ENCODE measurements at regions not wholly inside any gene's neighbourhood (a gene's known extent, or its start where the extent isn't known, plus 50 kb on each side); places are given as distances from the start of the nearest gene placed in this dataset.

DNA sequence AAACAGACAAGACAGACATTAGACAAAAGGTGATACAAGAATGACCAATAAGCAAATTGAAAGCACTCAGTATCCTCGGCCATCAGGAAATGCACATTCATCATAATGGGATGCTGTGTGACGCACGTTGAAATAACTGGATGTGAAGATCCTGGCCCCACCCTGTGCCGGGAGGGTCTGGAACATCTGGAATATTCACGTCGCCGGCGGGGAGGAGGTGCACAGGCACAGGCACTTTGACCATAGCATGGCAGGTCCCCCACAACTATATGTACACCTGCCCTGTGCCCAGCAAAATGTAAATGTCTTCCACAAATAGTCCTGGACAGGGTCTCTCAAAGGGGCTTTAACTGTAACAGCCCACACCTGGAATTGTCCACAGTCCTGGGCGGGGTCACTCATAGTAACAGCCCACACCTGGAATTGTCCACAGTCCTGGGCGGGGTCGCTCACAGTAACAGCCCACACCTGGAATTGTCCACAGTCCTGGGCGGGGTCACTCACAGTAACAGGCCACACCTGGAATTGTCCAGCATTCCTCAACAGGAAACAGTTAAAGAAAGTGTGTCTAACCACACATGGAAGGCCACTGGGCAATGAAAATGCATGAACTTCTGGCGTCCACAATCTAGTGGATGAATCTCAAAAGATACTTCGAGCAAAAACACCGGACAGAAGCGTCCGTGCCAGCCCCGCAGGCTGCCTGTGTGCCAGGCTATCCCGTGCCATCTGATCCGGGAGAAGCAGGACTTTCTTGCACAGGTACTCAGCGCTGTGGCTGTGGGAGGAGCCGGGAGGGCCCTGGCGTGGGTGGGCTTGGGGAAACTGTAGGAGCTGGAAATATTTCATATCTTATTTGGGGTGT is 113.4 kb downstream of the RTP5 start:
- no peak for DNase-seq (ENCODE audit: low read depth in 2 of 2)

DNA sequence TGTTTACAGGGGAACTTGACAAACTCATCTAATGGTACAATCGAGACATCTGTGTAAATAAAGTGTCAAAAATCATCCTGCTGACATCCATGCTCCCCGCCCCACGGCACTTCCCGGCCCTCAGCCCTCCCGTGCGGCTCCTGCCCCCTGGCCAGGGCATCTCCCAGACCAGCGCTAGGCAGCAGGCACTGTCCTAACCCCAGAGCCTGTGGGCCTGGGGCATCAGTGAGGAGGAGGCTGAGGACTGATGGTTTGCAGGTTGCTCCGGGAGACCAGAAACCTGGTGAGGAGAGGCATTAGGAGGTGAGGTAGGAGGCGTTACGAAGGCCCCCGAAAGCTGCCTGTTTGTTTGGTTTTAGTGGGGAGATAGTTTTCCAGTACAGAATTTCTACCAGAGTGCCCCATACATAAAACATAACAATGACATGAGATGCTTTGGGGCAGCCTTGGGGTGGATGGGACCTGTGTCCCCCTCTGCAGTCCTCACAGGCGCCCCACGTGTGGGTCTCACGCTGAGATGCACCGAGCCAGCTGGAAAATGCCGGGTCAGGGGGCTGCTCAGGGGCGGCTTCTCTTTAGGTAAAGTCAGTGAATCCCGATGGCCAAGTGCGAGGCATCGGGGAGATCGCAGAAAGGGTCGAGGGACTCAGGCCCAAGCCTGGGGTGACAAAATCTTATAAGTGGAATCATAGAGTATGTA is 114.2 kb downstream of the RTP5 start:
- no peak for DNase-seq (ENCODE audit: low read depth in 2 of 2)

DNA sequence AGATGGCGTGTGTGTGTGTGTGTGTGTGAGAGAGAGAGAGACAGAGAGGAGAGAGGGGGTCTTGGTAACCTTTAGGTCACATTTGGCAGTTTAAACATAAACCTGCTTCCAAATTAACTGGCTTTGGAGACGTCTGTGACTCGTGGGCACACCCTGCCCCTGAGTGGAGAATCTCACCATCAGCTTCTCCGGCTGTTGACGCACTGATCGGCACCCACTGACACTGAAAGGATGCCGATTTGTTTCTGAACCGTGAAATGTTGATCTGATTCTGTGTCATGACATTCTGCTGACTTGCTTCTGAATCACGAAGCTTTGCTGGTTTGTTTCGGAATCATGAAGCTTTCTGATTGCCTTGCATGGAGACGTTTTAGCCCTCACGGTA is 114.7 kb downstream of the RTP5 start:
- DNase-seq (ENCODE audit: low read depth in 2 of 2): no peak

DNA sequence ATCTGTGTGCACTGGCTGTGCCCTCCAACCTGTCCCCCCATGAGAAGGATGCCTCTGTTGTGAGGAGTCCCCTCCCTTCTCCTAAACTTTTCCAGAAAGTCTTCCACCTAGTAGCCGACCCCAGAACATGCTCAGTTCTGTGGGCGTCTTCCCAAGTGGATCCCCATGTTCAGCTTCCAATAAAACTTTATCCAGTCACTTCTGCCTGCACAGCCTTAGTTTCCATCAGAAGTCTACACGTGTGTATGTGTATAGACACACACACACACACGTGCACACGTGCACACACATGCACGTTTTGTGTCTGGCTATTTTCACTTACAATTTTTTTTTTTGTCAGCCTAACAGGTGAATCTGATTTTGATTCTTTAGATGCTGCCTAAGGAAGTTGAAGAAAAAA is 115.1 kb downstream of the RTP5 start:
- DNase-seq (ENCODE audit: low read depth in 2 of 2): no peak

DNA sequence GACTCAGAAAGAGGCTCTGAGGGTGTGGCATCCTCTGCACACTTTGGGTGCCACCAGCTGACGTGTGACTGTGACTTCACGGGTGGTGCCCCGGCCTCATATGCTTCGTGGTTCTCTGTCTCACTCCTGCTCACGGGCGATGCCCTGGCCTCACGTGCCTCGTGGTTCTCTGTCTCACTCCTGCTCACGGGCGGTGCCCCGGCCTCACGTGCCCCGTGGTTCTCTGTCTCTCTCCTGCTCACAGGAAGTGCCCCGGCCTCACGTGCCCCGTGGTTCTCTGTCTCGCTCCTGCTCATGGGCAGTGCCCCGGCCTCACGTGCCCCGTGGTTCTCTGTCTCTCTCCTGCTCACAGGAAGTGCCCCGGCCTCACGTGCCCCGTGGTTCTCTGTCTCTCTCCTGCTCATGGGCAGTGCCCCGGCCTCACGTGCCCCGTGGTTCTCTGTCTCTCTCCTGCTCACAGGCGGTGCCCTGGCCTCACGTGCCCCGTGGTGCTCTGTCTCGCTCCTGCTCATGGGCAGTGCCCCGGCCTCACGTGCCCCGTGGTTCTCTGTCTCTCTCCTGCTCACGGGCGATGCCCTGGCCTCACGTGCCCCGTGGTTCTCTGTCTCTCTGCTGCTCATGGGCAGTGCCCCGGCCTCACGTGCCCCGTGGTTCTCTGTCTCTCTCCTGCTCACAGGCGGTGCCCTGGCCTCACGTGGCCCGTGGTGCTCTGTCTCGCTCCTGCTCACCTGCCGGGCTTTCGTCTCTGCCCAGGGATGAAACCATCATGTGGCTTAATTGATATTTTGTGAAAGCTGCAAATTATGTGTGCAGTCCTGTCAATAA is 115.8 kb downstream of the RTP5 start:
- DNase-seq (ENCODE audit: low read depth in 2 of 2): peak; percentile 13 to 38

DNA sequence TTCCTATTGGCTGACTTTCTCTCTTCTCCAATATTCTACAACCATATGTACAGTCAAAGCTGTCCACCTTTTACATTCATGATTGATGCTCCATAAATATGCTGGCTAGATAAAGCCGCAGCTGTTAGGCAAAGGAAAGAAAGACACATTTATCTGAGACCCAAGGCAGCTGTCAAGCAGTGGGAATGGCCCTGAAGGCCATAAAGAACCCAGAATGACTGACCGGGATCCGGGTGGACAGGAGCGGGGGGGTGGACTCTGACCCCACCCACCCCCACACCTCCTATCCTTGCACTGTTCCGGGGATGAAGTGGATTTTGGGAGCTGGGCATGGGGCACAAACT is 116.4 kb downstream of the RTP5 start:
- no peak for DNase-seq (ENCODE audit: low read depth in 2 of 2)

DNA sequence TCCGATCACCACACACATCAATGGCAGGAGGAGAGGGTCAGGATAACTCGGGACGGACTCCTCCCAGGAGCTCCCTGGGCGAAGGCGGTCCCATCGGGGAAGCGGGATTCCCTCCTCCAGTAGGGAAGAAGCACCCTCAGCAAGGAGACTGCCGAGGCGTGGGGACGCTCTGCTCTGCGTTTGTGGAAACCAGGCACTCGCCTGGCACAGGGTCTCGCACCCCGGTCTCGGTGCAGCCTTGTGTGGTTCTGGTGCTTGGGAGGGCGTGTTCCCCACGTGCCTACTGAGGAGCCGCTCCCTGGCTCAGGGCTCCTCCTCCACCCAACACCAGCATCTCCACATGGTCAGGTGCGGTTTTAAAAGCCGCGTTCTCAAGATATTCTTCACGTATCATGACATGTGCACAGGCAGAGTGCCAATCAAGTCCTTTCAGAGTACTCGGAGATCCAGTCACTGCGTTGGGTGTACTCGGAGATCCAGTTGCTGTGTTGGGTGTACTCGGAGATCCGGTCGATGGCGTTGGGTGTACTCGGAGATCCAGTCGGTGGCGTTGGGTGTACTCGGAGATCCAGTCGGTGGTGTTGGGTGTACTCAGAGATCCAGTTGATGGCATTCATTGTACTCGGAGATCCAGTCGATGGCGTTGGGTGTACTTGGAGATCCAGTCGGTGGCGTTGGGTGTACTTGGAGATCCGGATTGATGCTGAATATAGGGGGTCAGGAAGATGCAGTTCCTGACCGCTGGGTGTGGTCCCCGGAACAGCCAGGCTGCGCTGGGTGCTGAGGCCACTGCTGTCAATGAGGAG is 117.5 kb downstream of the RTP5 start:
- DNase-seq (ENCODE audit: low read depth in 2 of 2): no peak

DNA sequence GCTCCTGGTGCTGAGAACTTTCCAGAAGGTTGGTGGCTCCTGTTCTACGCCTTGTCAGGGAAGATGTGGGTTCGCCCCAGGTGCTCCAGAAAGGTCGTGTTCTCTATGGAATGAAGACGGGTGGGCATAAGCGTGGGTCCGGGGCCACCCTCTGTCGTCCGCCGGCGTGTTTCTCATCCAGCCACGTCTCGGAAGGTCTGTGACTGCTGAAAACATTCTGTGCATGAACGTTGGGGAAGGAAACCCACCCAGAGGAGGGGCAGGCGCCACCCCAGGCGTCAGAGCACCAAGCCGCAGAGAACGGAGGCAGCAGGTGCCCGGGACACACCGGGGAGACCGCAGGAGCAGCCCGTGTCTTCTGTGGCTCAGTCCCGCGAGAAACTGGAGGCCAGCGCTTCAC is 118.2 kb downstream of the RTP5 start:
- no peak for DNase-seq (ENCODE audit: low read depth in 2 of 2)

DNA sequence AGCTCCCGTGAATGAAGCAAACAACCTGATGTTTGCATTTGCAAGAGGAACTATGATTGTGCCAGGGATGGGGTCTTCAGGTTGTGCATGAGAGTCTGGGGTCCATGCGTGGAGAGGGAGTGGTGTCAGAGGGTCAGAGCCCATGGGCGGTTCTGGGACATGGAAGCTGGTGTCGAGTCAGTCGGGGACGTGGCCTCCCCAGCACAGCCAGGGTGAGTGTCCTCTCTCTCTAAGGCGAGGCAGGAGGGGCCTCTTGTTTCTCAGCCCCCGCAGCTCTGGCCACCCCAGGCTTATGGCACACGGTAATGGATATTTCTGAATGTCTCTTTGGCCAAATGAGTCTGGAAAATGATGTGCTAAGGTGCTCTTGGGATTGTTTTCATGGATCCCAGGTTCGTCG is 118.6 kb downstream of the RTP5 start:
- no peak for DNase-seq (ENCODE audit: low read depth in 2 of 2)

DNA sequence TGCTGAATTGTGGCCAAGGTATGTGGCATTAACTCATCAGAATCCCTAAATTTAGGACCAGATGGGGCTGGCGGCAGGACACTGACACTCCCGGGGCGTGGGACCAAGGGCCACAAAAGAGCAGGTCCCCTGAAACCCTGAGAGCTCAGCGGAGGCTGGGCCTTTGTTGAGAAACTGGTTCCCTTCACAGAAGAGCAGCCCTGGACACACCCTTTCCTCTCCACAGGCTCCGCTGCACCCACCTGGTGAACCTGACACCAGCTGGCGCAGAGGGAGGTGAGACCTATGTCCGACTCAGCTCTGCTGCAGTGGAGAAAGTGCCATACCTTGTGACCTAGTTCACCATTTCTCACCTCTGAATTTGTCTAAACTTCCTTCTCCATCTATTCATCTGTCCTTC is 119.5 kb downstream of the RTP5 start:
- DNase-seq (ENCODE audit: low read depth in 2 of 2): no peak

DNA sequence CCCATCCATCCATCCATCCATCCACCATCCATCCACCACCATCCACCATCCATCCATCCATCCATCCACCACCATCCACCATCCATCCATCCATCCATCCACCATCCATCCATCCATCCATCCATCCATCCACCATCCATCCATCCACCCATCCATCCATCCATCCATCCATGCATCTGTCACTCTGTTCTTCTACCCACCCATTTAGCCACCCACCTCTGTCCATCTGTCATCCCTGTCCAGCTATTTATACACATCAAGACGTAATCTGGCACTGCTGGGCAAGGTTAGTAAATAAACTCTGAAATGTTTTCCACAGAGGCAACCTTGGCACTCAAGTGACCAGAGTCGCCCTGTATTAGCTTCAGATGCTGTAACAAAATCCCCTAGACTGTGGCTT is 120.9 kb downstream of the RTP5 start:
- no peak for DNase-seq (ENCODE audit: low read depth in 2 of 2)

DNA sequence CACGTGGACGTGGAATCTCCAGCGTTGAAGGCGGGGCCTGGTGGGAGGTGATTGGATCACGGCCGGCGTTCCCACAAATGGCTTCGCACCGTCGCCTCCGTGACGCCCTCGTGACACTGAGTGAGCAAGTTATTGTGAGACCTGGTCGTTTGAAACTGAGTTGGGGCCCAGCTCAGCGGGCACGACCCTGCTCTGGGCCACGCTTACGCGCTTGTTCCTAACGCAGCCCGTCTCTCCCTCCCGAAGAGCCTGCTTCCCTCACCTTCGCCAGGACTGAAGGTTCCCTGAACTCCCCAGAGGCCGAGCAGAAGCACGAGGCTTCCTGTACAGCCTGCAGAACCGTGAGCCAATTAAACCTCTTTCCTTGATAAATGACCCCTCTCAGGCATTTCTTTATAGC is 121.8 kb downstream of the RTP5 start:
- DNase-seq (ENCODE audit: low read depth in 2 of 2): no peak

DNA sequence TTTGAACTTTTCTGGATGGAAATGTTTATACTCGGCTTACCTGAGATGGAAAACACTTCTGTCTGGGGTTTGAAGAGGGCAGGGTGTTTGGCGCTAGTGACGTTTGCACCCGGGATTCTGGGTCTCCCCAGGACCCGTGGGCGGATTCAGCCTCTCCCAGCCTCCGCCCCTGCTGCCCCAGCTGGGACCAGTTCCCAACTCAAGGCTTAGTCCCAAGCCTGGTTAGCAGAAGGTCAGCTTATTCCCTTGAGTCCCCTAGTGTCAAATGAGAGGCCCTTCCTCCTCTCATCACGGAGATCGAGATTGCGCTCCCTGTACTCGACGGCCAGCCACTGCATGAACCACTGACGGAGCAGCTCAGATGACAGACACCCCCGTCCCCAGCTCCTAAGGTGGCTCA is 123.2 kb downstream of the RTP5 start:
- no peak for DNase-seq (ENCODE audit: low read depth in 2 of 2)

DNA sequence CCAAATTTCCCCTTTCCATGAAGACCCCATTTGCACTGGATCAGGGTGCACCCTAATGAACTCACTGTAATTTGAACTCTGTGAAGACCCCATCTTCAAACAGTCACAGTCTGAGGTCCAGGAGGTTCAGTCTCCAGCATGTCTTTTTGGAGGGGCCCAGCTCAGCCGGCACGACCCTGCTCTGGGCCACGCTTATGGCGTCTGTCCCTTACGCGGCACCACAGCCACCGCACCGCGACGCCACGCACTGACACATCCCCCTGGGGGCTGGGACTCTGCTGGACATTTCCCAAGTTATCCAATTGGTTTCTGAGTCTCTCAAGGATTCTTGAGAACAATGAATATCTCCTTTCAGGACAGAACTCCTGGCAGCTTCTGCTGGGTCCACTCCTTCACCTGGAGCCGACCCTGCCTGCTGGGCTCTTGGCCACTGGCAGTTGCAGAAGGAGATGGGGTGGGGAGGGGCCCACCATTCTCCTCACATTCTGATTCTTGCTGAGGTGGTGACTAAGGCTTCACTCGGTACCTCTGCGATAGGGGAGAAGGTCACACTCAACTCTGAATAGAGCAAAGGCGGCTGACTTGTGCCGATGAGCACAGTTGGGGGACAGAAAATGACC is 124.0 kb downstream of the RTP5 start:
- DNase-seq (ENCODE audit: low read depth in 2 of 2): no peak

DNA sequence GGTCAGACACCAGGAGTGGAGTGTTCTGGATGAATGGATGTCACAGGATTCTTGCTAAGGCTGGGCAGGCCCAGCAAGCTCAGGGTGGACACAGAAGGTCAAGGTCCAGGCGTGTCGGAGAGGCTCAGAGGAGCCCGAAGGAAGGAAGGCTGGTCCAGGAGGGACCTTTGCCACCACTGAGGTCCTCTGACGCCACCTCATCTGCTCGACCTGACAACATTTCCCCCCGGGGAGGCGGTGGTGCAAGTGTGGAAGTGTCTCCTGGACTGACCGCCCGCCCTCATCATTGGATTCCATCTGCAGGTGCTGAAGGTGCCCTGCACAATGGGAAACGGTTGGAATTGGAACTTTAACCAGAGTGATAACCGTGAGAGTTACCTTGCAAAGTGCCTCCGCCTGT is 124.6 kb downstream of the RTP5 start:
- no peak for DNase-seq (ENCODE audit: low read depth in 2 of 2)

DNA sequence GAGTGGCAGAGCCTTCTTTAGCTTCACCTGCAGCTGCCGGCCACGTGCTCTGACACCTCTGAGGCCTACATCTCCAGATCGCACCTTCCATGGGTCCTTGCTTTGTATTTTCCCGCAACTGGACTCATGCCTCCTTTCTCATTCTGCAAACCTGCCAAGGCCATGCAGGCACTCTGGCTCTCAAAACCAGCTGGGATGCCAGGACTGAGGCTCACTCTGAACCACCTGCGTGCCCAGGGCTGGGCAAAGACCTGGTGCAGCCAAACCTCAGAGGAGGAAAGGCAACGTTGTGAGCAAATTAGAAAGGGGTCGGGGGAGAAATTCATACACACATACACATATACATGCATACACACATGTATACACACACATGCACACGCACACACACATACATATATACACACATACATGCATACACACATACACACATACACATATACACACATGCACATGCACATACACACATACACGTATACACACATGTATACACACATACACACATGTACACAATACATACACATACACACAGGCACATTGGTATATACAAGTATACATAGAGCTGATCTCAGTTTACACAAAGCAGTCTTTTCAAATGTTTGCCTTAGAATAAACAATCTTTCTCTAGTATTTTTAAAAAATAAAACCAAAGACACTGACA is 125.2 kb downstream of the RTP5 start:
- no peak for DNase-seq (ENCODE audit: low read depth in 2 of 2)

DNA sequence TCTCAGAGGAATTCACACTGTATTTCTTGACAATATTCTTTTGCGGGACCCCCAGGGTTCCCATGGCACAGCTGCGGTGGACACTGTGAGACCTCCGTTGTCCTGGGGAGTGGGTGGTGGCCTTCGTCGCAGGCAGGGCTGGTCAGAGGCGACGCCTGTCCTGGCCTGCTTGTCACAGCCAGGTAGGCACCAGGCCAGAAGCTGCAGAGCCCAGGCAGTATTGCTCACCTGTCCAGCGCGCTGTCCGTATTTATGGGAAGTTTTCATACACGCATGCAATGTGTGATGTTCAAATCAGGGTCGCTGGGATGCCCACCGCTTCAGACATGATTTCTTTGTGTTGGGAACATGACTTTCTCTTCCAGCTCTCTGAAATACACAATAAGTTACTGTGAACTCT is 126.6 kb downstream of the RTP5 start:
- no peak for DNase-seq (ENCODE audit: low read depth in 2 of 2)

DNA sequence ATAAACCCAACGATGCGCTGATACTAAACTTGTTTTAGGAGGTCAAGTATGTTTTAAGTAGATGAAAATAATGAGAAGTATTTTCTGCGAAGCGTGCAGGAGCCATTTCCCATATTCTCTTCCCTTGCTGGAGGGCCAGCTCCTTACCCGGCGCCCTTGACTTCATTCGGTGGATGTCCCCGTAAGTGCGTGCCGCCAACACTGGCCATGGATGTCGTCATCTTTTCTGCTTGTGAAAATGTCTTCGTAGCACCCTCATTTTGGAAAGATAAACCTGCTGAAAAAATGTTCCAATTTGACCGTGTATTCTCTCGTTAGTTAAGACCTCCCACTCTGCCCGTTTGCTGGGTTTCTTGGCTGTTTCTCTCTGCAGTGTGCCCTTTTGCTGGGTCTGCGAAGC is 127.5 kb downstream of the RTP5 start:
- DNase-seq (ENCODE audit: low read depth in 2 of 2): no peak

DNA sequence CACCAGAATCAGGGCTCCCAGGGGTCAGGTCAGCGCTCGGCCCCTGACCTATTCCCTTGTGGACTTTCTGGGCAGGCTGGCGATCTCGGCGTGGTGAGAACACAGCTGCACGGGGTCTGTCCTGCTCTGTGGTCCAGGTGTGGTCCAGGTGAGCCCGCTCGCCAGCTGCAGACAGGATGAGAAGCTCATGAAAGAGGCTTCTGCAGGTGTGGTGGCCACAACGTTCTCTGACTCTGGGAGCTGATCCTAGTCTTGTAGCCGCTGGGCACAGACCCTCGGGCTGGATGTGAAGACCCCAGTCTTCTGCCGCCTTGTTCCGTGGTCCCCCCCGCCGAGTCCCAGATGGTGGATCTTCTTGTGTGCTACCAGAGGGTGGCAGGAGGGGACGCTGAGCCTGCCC is 129.7 kb downstream of the RTP5 start:
- DNase-seq (ENCODE audit: low read depth in 2 of 2): no peak

DNA sequence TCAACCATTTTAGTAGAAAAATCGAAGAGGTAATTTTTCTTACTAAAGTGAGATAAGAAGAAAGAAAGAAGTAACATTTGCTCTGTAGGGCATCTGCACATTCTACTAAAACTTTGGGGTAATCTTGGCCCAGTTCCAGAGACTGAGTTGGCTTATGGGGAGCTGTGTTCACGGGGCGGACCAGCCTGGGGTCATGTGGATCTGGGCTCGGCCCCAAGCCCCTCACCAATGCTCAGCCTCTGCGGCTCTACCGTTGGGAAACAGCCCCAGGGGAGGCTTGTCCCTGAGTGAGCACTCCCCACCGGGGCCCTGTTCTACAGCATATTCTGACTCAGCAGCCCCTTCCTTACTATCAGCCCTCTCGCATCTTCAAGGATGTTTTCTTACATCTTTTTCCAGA is 132.3 kb downstream of the RTP5 start:
- no peak for DNase-seq (ENCODE audit: low read depth in 2 of 2)

DNA sequence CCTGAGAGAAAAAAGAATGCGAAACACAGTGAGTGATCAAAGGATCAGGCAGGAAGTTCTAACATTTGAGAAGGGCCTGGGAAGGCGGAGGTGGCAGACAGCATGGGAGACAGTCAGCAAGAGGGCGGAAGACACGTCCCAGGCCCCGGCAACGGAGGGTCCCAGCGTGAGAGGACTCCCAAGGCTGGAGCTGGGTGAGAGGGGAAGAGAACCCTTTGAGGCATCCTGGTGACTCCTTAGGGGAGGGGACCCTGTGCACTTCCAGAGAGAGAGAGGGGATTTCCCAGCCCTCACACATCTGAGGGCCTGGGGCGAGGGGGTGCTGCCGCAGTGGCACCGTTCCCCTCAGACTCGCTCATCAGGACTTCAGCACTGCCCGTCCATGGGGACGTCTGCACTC is 133.4 kb downstream of the RTP5 start:
- DNase-seq (ENCODE audit: low read depth in 2 of 2): no peak
